AG04449 (cell line): ENCODE measurements at regions not wholly inside any gene's neighbourhood (a gene's known extent, or its start where the extent isn't known, plus 50 kb on each side); places are given as distances from the start of the nearest gene placed in this dataset.

Experiments used
- CTCF ChIA-PET: fragments of 350-600 bp; formaldehyde crosslinking; extraction: SDS; loops from one replicate; lab custom pipeline; 2021; ENCODE audit warnings: antibody characterized with exemption; lab: Yijun Ruan, JAX
- POLR2A ChIA-PET: fragments of 400-600, 350-600 bp; formaldehyde crosslinking; extraction: SDS; loops from one replicate; lab custom pipeline; 2020; ENCODE audit warnings: antibody characterized with exemption, inconsistent platforms; lab: Yijun Ruan, JAX
- DNase-seq: peaks from one replicate; pipeline ENCODE4 v3.0.0-alpha.2; 2010; ENCODE audit warnings: low read depth, low spot score
- H3K4me3 ChIP-seq: 2 replicates; pipeline ENCODE4 v1.5.1; 2011; ENCODE audit warnings: low read depth, mild to moderate bottlenecking, control low read depth, low read length
- CTCF ChIP-seq: IDR thresholded peaks from one replicate; pipeline ENCODE4 v1.5.1; 2011; ENCODE audit warnings: mild to moderate bottlenecking, moderate library complexity, low read length, control low read depth, inconsistent platforms; ENCODE audit not compliant: insufficient read depth; ENCODE audit errors: missing control alignments

- CTCF ChIA-PET, result interaction anchor here (0.9 to 1.8 kb wide), 2 partner anchors 10 to 20 kb away, joined by 3 read pairs; no protein-coding TSS in a partner anchor
- H3K4me3 ChIP-seq, result no peak overlapping the region
- DNase-seq, result no peak
- TF ChIP-seq CTCF, result no peak
- POLR2A ChIA-PET, result no interaction called here
These were observed 150.7 kb downstream of the ZBTB18 start for GRCh38 chr1:244201750-244202149.

- ChIA-PET CTCF (no interaction called here), POLR2A (no interaction called here)
- DNase-seq, result no peak
- no peak overlapping the region for H3K4me3 ChIP-seq
- no peak for TF ChIP-seq CTCF
These were observed 152.9 kb downstream of the ZBTB18 start for GRCh38 chr1:244204004-244204403.

- H3K4me3 ChIP-seq, result no peak overlapping the region
- ChIA-PET POLR2A (no interaction called here), CTCF (no interaction called here)
- TF ChIP-seq CTCF, result no peak
- no peak for DNase-seq
These were observed 154.1 kb downstream of the ZBTB18 start for GRCh38 chr1:244205171-244205570.

GRCh38 chr1:244205906-244206305 is 154.8 kb downstream of the ZBTB18 start:
- ChIA-PET CTCF (no interaction called here), POLR2A (no interaction called here)
- H3K4me3 ChIP-seq, result no peak overlapping the region
- TF ChIP-seq CTCF, result no peak
- no peak for DNase-seq

GRCh38 chr1:244207042-244207934 is 156.2 kb downstream of the ZBTB18 start:
- CTCF ChIA-PET, result no interaction called here

More at GRCh38 chr1:244207042-244207934, 156.2 kb downstream of the ZBTB18 start:
- no peak for TF ChIP-seq CTCF
- POLR2A ChIA-PET, result no interaction called here
- H3K4me3 ChIP-seq, result no peak overlapping the region
- no peak for DNase-seq
